ENCODE measurements at regions not wholly inside any gene's neighbourhood (a gene's known extent, or its start where the extent isn't known, plus 50 kb on each side); places are given as distances from the start of the nearest gene placed in this dataset.

- ChIA-PET POLR2A (no interaction called here), CTCF (interaction anchor here (1.5 kb wide), 1 partner anchor 1416 kb away, joined by 4 read pairs; no protein-coding TSS in a partner anchor)
- 100% methylated on average over 1 of the region's 2 CpGs for WGBS (ENCODE audit: insufficient coverage)
- no peaks in the 10 kb centered on the region for H3K9me3 ChIP-seq (ENCODE audit: control extremely low read depth in 1 of 5, control insufficient read depth in 4 of 5, insufficient read depth in 2 of 5, low read depth in 1 of 5, low read length in 4 of 5)
- H3K4me3 ChIP-seq (ENCODE audit: control insufficient read depth in 1 of 7, extremely low read depth in 1 of 7, insufficient read depth in 4 of 7, low read depth in 2 of 7, low read length in 6 of 7) = no peak overlapping the region
- H3K4me1 ChIP-seq (ENCODE audit: control extremely low read depth in 1 of 4, control insufficient read depth in 4 of 4, insufficient read depth in 4 of 4, low read length in 3 of 4) = no peaks in the 10 kb centered on the region
- DNase-seq = no peak
- no peaks in the 10 kb centered on the region for H3K27me3 ChIP-seq (replicated peaks in 2 of 5; ENCODE audit: control insufficient read depth in 4 of 5, insufficient read depth in 5 of 5, low read length in 4 of 5)
- no peaks in the 10 kb centered on the region for H3K36me3 ChIP-seq (ENCODE audit: control insufficient read depth in 4 of 4, insufficient read depth in 4 of 4, low read length in 3 of 4)
- no peak overlapping the region for H3K27ac ChIP-seq (ENCODE audit: insufficient read depth in 1 of 2, low read depth in 1 of 2, low read length in 2 of 2, poor library complexity in 1 of 2, severe bottlenecking in 2 of 2)
These were observed 144.6 kb upstream of the NMUR2 start for GRCh38 chr5:152549709-152550108.

- no peaks in the 10 kb centered on the region for H3K4me1 ChIP-seq (ENCODE audit: control extremely low read depth in 1 of 4, control insufficient read depth in 4 of 4, insufficient read depth in 4 of 4, low read length in 3 of 4)
- POLR2A ChIA-PET = no interaction called here
- peaks cover 0 to 2% (median 0%) of the 10 kb centered on the region in 5 experiments for H3K27me3 ChIP-seq (replicated peaks in 2 of 5; ENCODE audit: control insufficient read depth in 4 of 5, insufficient read depth in 5 of 5, low read length in 4 of 5)
- no peaks in the 10 kb centered on the region for H3K9me3 ChIP-seq (ENCODE audit: control extremely low read depth in 1 of 5, control insufficient read depth in 4 of 5, insufficient read depth in 2 of 5, low read depth in 1 of 5, low read length in 4 of 5)
- DNase-seq = no peak
- H3K36me3 ChIP-seq (ENCODE audit: control insufficient read depth in 4 of 4, insufficient read depth in 4 of 4, low read length in 3 of 4) = no peaks in the 10 kb centered on the region
- CTCF ChIA-PET = interaction anchor here (1.5 kb wide), 1 partner anchor 1414 kb away, joined by 4 read pairs; no protein-coding TSS in a partner anchor
- H3K4me3 ChIP-seq (ENCODE audit: control insufficient read depth in 1 of 7, extremely low read depth in 1 of 7, insufficient read depth in 4 of 7, low read depth in 2 of 7, low read length in 6 of 7) = no peak overlapping the region
- no peak overlapping the region for H3K27ac ChIP-seq (ENCODE audit: insufficient read depth in 1 of 2, low read depth in 1 of 2, low read length in 2 of 2, poor library complexity in 1 of 2, severe bottlenecking in 2 of 2)
These were observed 146.0 kb upstream of the NMUR2 start for GRCh38 chr5:152551061-152551460.

- Histone ChIP-seq H3K36me3 (ENCODE audit: control insufficient read depth in 4 of 4, insufficient read depth in 4 of 4, low read length in 3 of 4) (no peaks in the 10 kb centered on the region), H3K4me1 (ENCODE audit: control extremely low read depth in 1 of 4, control insufficient read depth in 4 of 4, insufficient read depth in 4 of 4, low read length in 3 of 4) (no peaks in the 10 kb centered on the region), H3K9me3 (ENCODE audit: control extremely low read depth in 1 of 5, control insufficient read depth in 4 of 5, insufficient read depth in 2 of 5, low read depth in 1 of 5, low read length in 4 of 5) (no peaks in the 10 kb centered on the region), H3K27ac (ENCODE audit: insufficient read depth in 1 of 2, low read depth in 1 of 2, low read length in 2 of 2, poor library complexity in 1 of 2, severe bottlenecking in 2 of 2) (no peak overlapping the region), H3K27me3 (replicated peaks in 2 of 5; ENCODE audit: control insufficient read depth in 4 of 5, insufficient read depth in 5 of 5, low read length in 4 of 5) (peaks cover 0 to 2% (median 0%) of the 10 kb centered on the region in 5 experiments), H3K4me3 (ENCODE audit: control insufficient read depth in 1 of 7, extremely low read depth in 1 of 7, insufficient read depth in 4 of 7, low read depth in 2 of 7, low read length in 6 of 7) (no peak overlapping the region)
- ChIA-PET CTCF (interaction anchor here (2.2 to 3.6 kb wide), 2 partner anchors 24 to 1408 kb away, joined by 4 to 11 read pairs; no protein-coding TSS in a partner anchor), POLR2A (no interaction called here)
- WGBS (ENCODE audit: insufficient coverage) = 55% methylated on average over 3 of the region's 4 CpGs
- no peak for DNase-seq
These were observed 151.7 kb upstream of the NMUR2 start for GRCh38 chr5:152556784-152557183.

GRCh38 chr5:152560512-152561137, 155.5 kb upstream of the NMUR2 start:
- 37% methylated on average over 6 of the region's 6 CpGs for WGBS (ENCODE audit: insufficient coverage)
- no peaks in the 10 kb centered on the region for H3K9me3 ChIP-seq (ENCODE audit: control extremely low read depth in 1 of 5, control insufficient read depth in 4 of 5, insufficient read depth in 2 of 5, low read depth in 1 of 5, low read length in 4 of 5)
- no peaks in the 10 kb centered on the region for H3K4me1 ChIP-seq (ENCODE audit: control extremely low read depth in 1 of 4, control insufficient read depth in 4 of 4, insufficient read depth in 4 of 4, low read length in 3 of 4)
- ChIA-PET POLR2A (no interaction called here), CTCF (interaction anchor here (0.9 to 2.6 kb wide), 6 partner anchors 14 to 1406 kb away, joined by 3 to 7 read pairs (median 4); no protein-coding TSS in a partner anchor)
- peaks cover 0 to 2% (median 0%) of the 10 kb centered on the region in 5 experiments for H3K27me3 ChIP-seq (replicated peaks in 2 of 5; ENCODE audit: control insufficient read depth in 4 of 5, insufficient read depth in 5 of 5, low read length in 4 of 5)
- no peaks in the 10 kb centered on the region for H3K36me3 ChIP-seq (ENCODE audit: control insufficient read depth in 4 of 4, insufficient read depth in 4 of 4, low read length in 3 of 4)
- DNase-seq = peak; percentile 26 to 56 (median 50)
- H3K4me3 ChIP-seq (ENCODE audit: control insufficient read depth in 1 of 7, extremely low read depth in 1 of 7, insufficient read depth in 4 of 7, low read depth in 2 of 7, low read length in 6 of 7) = no peak overlapping the region
- H3K27ac ChIP-seq (ENCODE audit: insufficient read depth in 1 of 2, low read depth in 1 of 2, low read length in 2 of 2, poor library complexity in 1 of 2, severe bottlenecking in 2 of 2) = no peak overlapping the region

- H3K4me3 ChIP-seq (ENCODE audit: control insufficient read depth in 1 of 7, extremely low read depth in 1 of 7, insufficient read depth in 4 of 7, low read depth in 2 of 7, low read length in 6 of 7) = no peak overlapping the region
- no peaks in the 10 kb centered on the region for H3K36me3 ChIP-seq (ENCODE audit: control insufficient read depth in 4 of 4, insufficient read depth in 4 of 4, low read length in 3 of 4)
- H3K27me3 ChIP-seq (replicated peaks in 2 of 5; ENCODE audit: control insufficient read depth in 4 of 5, insufficient read depth in 5 of 5, low read length in 4 of 5) = no peaks in the 10 kb centered on the region
- no peak for DNase-seq
- POLR2A ChIA-PET = no interaction called here
- no peak overlapping the region for H3K27ac ChIP-seq (ENCODE audit: insufficient read depth in 1 of 2, low read depth in 1 of 2, low read length in 2 of 2, poor library complexity in 1 of 2, severe bottlenecking in 2 of 2)
- no peaks in the 10 kb centered on the region for H3K9me3 ChIP-seq (ENCODE audit: control extremely low read depth in 1 of 5, control insufficient read depth in 4 of 5, insufficient read depth in 2 of 5, low read depth in 1 of 5, low read length in 4 of 5)
- WGBS (ENCODE audit: insufficient coverage) = 83% methylated on average over 1 of the region's 2 CpGs
- H3K4me1 ChIP-seq (ENCODE audit: control extremely low read depth in 1 of 4, control insufficient read depth in 4 of 4, insufficient read depth in 4 of 4, low read length in 3 of 4) = no peaks in the 10 kb centered on the region
- CTCF ChIA-PET = no interaction called here
These were observed 162.9 kb upstream of the NMUR2 start for GRCh38 chr5:152568016-152568415.

- Histone ChIP-seq H3K9me3 (ENCODE audit: control extremely low read depth in 1 of 5, control insufficient read depth in 4 of 5, insufficient read depth in 2 of 5, low read depth in 1 of 5, low read length in 4 of 5) (no peaks in the 10 kb centered on the region), H3K36me3 (ENCODE audit: control insufficient read depth in 4 of 4, insufficient read depth in 4 of 4, low read length in 3 of 4) (no peaks in the 10 kb centered on the region), H3K27ac (ENCODE audit: insufficient read depth in 1 of 2, low read depth in 1 of 2, low read length in 2 of 2, poor library complexity in 1 of 2, severe bottlenecking in 2 of 2) (no peak overlapping the region), H3K27me3 (replicated peaks in 2 of 5; ENCODE audit: control insufficient read depth in 4 of 5, insufficient read depth in 5 of 5, low read length in 4 of 5) (no peaks in the 10 kb centered on the region), H3K4me1 (ENCODE audit: control extremely low read depth in 1 of 4, control insufficient read depth in 4 of 4, insufficient read depth in 4 of 4, low read length in 3 of 4) (no peaks in the 10 kb centered on the region), H3K4me3 (ENCODE audit: control insufficient read depth in 1 of 7, extremely low read depth in 1 of 7, insufficient read depth in 4 of 7, low read depth in 2 of 7, low read length in 6 of 7) (no peak overlapping the region)
- ChIA-PET CTCF (no interaction called here), POLR2A (no interaction called here)
- WGBS (ENCODE audit: insufficient coverage) = 90% methylated on average over 3 of the region's 3 CpGs
- DNase-seq = no peak
These were observed 167.7 kb upstream of the NMUR2 start for GRCh38 chr5:152572812-152573211.

- ChIA-PET POLR2A (no interaction called here), CTCF (no interaction called here)
- no peak for DNase-seq
- no peaks in the 10 kb centered on the region for H3K36me3 ChIP-seq (ENCODE audit: control insufficient read depth in 4 of 4, insufficient read depth in 4 of 4, low read length in 3 of 4)
- peaks cover 0 to 15% (median 0%) of the 10 kb centered on the region in 5 experiments for H3K9me3 ChIP-seq (ENCODE audit: control extremely low read depth in 1 of 5, control insufficient read depth in 4 of 5, insufficient read depth in 2 of 5, low read depth in 1 of 5, low read length in 4 of 5)
- WGBS (ENCODE audit: insufficient coverage) = 96% methylated on average over 3 of the region's 3 CpGs
- no peak overlapping the region for H3K4me3 ChIP-seq (ENCODE audit: control insufficient read depth in 1 of 7, extremely low read depth in 1 of 7, insufficient read depth in 4 of 7, low read depth in 2 of 7, low read length in 6 of 7)
- H3K27me3 ChIP-seq (replicated peaks in 2 of 5; ENCODE audit: control insufficient read depth in 4 of 5, insufficient read depth in 5 of 5, low read length in 4 of 5) = no peaks in the 10 kb centered on the region
- H3K27ac ChIP-seq (ENCODE audit: insufficient read depth in 1 of 2, low read depth in 1 of 2, low read length in 2 of 2, poor library complexity in 1 of 2, severe bottlenecking in 2 of 2) = no peak overlapping the region
- H3K4me1 ChIP-seq (ENCODE audit: control extremely low read depth in 1 of 4, control insufficient read depth in 4 of 4, insufficient read depth in 4 of 4, low read length in 3 of 4) = no peaks in the 10 kb centered on the region
These were observed 179.0 kb upstream of the NMUR2 start for GRCh38 chr5:152584103-152584502.

Data from common myeloid progenitor, CD34-positive (primary cell).